ENCODE measurements at regions not wholly inside any gene's neighbourhood (a gene's known extent, or its start where the extent isn't known, plus 50 kb on each side); places are given as distances from the start of the nearest gene placed in this dataset.
"Not testable (repeated sequence)": the region's sequence is repeated elsewhere in the genome, so short reads cannot be mapped to it uniquely, and the experiment has no call there.

GRCh38 chr21:18007121-18007520, 188.0 kb upstream of the C21orf91 start:
- DNase-seq (no peak), ATAC-seq (no peak)
- intact Hi-C loops (cut with DNase I) = no loop called here

GRCh38 chr21:18006691-18007090, 187.5 kb upstream of the C21orf91 start:
- Histone ChIP-seq H3K4me1 (no peaks in the 10 kb centered on the region), H3K36me3 (no peaks in the 10 kb centered on the region), H3K27me3 (ENCODE audit: low read depth) (no peaks in the 10 kb centered on the region), H3K4me3 (no peak overlapping the region), H3K27ac (no peak overlapping the region), H3K9me3 (no peaks in the 10 kb centered on the region)
- no peak for TF ChIP-seq CTCF (IDR thresholded peaks at IDR 0.05)
- DNase-seq = no peak
- ATAC-seq = no peak
- intact Hi-C loops (cut with DNase I) = no loop called here

More at GRCh38 chr21:18007121-18007520, 188.0 kb upstream of the C21orf91 start:
- no peak overlapping the region for H3K27ac ChIP-seq
- H3K36me3 ChIP-seq = no peaks in the 10 kb centered on the region
- TF ChIP-seq CTCF (IDR thresholded peaks at IDR 0.05) = no peak
- no peaks in the 10 kb centered on the region for H3K9me3 ChIP-seq
- H3K4me1 ChIP-seq = no peaks in the 10 kb centered on the region
- H3K27me3 ChIP-seq (ENCODE audit: low read depth) = no peaks in the 10 kb centered on the region
- no peak overlapping the region for H3K4me3 ChIP-seq

- intact Hi-C loops (cut with DNase I) = no loop called here
Measured at GRCh38 chr21:18002393-18002792, 183.2 kb upstream of the C21orf91 start.

GRCh38 chr21:18000981-18001686, 182.0 kb upstream of the C21orf91 start:
- intact Hi-C loops (cut with DNase I) = no loop called here
- Histone ChIP-seq H3K4me1 (no peaks in the 10 kb centered on the region), H3K9me3 (no peaks in the 10 kb centered on the region), H3K36me3 (no peaks in the 10 kb centered on the region), H3K27me3 (ENCODE audit: low read depth) (no peaks in the 10 kb centered on the region), H3K27ac (no peak overlapping the region), H3K4me3 (no peak overlapping the region)
- no peak for ATAC-seq
- DNase-seq = no peak
- no peak for TF ChIP-seq CTCF (IDR thresholded peaks at IDR 0.05)

More at GRCh38 chr21:18002393-18002792, 183.2 kb upstream of the C21orf91 start:
- no peak for TF ChIP-seq CTCF (IDR thresholded peaks at IDR 0.05)
- H3K36me3 ChIP-seq = no peaks in the 10 kb centered on the region
- H3K4me1 ChIP-seq = no peaks in the 10 kb centered on the region
- H3K4me3 ChIP-seq = no peak overlapping the region
- ATAC-seq (no peak), DNase-seq (no peak)
- no peaks in the 10 kb centered on the region for H3K27me3 ChIP-seq (ENCODE audit: low read depth)
- no peaks in the 10 kb centered on the region for H3K9me3 ChIP-seq
- H3K27ac ChIP-seq = no peak overlapping the region

GRCh38 chr21:17998599-17998998, 179.4 kb upstream of the C21orf91 start:
- ATAC-seq; H3K4me3 ChIP-seq; H3K36me3 ChIP-seq; H3K4me1 ChIP-seq; H3K9me3 ChIP-seq; H3K27me3 ChIP-seq (ENCODE audit: low read depth); H3K27ac ChIP-seq; DNase-seq; intact Hi-C loops (cut with DNase I): not testable (repeated sequence)

GRCh38 chr21:17989780-17990179, 170.6 kb upstream of the C21orf91 start:
- Histone ChIP-seq H3K4me1 (no peaks in the 10 kb centered on the region), H3K27ac (no peak overlapping the region), H3K36me3 (no peaks in the 10 kb centered on the region), H3K9me3 (peaks cover 8% of the 10 kb centered on the region), H3K4me3 (no peak overlapping the region), H3K27me3 (ENCODE audit: low read depth) (no peaks in the 10 kb centered on the region)
- intact Hi-C loops (cut with DNase I) = no loop called here
- no peak for TF ChIP-seq CTCF (IDR thresholded peaks at IDR 0.05)
- ATAC-seq (no peak), DNase-seq (no peak)
